HepG2 (cell line): ENCODE measurements at regions not wholly inside any gene's neighbourhood (a gene's known extent, or its start where the extent isn't known, plus 50 kb on each side); places are given as distances from the start of the nearest gene placed in this dataset.

ENCODE experiments used
- ATAC-seq: fragments of 200-7000 bp; cut with Tn5 transposase; 3 replicates; pipeline ENCODE4 v1.9.1; 2020; ENCODE audit warnings: mild to moderate bottlenecking, moderate library complexity
- BruUV-seq: library from RNA; stranded (reverse); fragments of 400-500 nt; replicated peaks from 2 replicates; lab custom pipeline; 2021; lab: Mats Ljungman, UMichigan
- CTCF ChIA-PET: fragments of 300-600 bp; formaldehyde crosslinking; extraction: SDS; loops from one replicate; lab custom pipeline; 2021; ENCODE audit warnings: low total read pairs, inconsistent platforms, low intra/inter-chr PET ratio; lab: Yijun Ruan, JAX
- POLR2A ChIA-PET: fragments of 350-600 bp; sonication (Branson Sonifier 250); formaldehyde crosslinking; loops from one replicate; lab custom pipeline; 2020; ENCODE audit warnings: antibody characterized with exemption, inconsistent platforms; lab: Yijun Ruan, JAX
- DNase-seq: peaks from one replicate; pipeline ENCODE4 v3.0.0-alpha.2; 2015; ENCODE audit warnings: low spot score
- FAIRE-seq: peaks from 3 replicates; lab custom pipeline; 2011; peaks lifted over from hg19 to GRCh38; lab: Jason Lieb, UNC
- H2AFZ ChIP-seq: one replicate; pipeline ENCODE4 v1.6.1; 2011; ENCODE audit warnings: low read length, inconsistent platforms
- H3K27ac ChIP-seq: fragments of 300-600 bp; 3 replicates; pipeline ENCODE4 v1.8.0; 2011; ENCODE audit warnings: mixed run types, mild to moderate bottlenecking, mixed read lengths, low read length, inconsistent platforms; ENCODE audit not compliant: insufficient read depth; ENCODE audit errors: extremely low read length
- H3K27me3 ChIP-seq, 2 experiments: fragments of 200-600 bp in 1 of 2; 2 replicates in 1 of 2; 3 replicates in 1 of 2; pipeline versions ENCODE4 v1.6.0 to v1.8.0; 2011; ENCODE audit warnings: low read length in 2 of 2, mild to moderate bottlenecking in 2 of 2, moderate library complexity in 2 of 2, inconsistent platforms in 1 of 2; ENCODE audit not compliant: insufficient read depth in 2 of 2, control insufficient read depth in 1 of 2
- H3K36me3 ChIP-seq, 2 experiments: fragments of 200-600 bp in 1 of 2; replicated peaks in 1 of 2; 2 replicates in 1 of 2; 3 replicates in 1 of 2; pipeline versions ENCODE4 v1.5.1 to v1.8.0; 2011; ENCODE audit warnings: low read length in 2 of 2, inconsistent platforms in 1 of 2; ENCODE audit not compliant: insufficient read depth in 2 of 2, control insufficient read depth in 1 of 2
- H3K4me1 ChIP-seq: 2 replicates; pipeline ENCODE4 v1.5.1; 2012; ENCODE audit warnings: low read length, inconsistent platforms; ENCODE audit not compliant: insufficient read depth
- H3K4me2 ChIP-seq: 2 replicates; pipeline ENCODE4 v1.6.0; 2011; ENCODE audit warnings: low read depth, low read length, inconsistent platforms
- H3K4me3 ChIP-seq, 3 experiments: fragments of 200-600 bp in 1 of 3; sonication (generic), shearing (Covaris generic) in 1 of 3; replicated peaks in 1 of 3; 2 replicates each; pipeline ENCODE4 v1.5.1; 2011 to 2016; ENCODE audit warnings: low read length in 3 of 3, inconsistent platforms in 2 of 3, low read depth in 2 of 3, mild to moderate bottlenecking in 2 of 3, control low read depth in 1 of 3, mixed read lengths in 1 of 3; ENCODE audit not compliant: insufficient read depth in 1 of 3
- H3K79me2 ChIP-seq: one replicate; pipeline ENCODE4 v1.6.1; 2011; ENCODE audit warnings: low read length, inconsistent platforms; ENCODE audit not compliant: insufficient read depth
- H3K9ac ChIP-seq: 2 replicates; pipeline ENCODE4 v1.6.0; 2011; ENCODE audit warnings: mild to moderate bottlenecking, low read depth, low read length, inconsistent platforms; ENCODE audit not compliant: insufficient read depth
- H3K9me3 ChIP-seq: 2 replicates; pipeline ENCODE4 v1.5.1; 2012; ENCODE audit warnings: mild to moderate bottlenecking, low read length
- H4K20me1 ChIP-seq: 2 replicates; pipeline ENCODE4 v1.6.0; 2011; ENCODE audit warnings: inconsistent platforms, mild to moderate bottlenecking, low read length, moderate library complexity; ENCODE audit not compliant: insufficient read depth
- BRCA1 ChIP-seq: sonication (generic); formaldehyde crosslinking; IDR thresholded peaks from 2 replicates; pipeline ENCODE4 v1.4.0; 2020; ENCODE audit warnings: missing genetic modification reagents
- EZH2 ChIP-seq: conservative IDR thresholded peaks from 2 replicates; pipeline ENCODE4 v1.6.1; 2012; ENCODE audit warnings: mild to moderate bottlenecking, low read depth, low read length, moderate library complexity
- FOXP1 ChIP-seq, 2 experiments: fragments of 450-650 bp in 1 of 2; IDR thresholded peaks; 2 replicates each; pipeline ENCODE4 v1.6.1; 2017 to 2018; ENCODE audit warnings: antibody characterized with exemption in 1 of 2
- MAFG ChIP-seq: sonication (generic); formaldehyde crosslinking; IDR thresholded peaks from 2 replicates; pipeline ENCODE4 v1.5.1; 2020; ENCODE audit warnings: mild to moderate bottlenecking, missing genetic modification reagents
- MEIS1 ChIP-seq: sonication (generic); formaldehyde crosslinking; IDR thresholded peaks from 2 replicates; pipeline ENCODE4 v1.9.0; 2021; ENCODE audit warnings: mild to moderate bottlenecking, missing genetic modification reagents, moderate library complexity, borderline replicate concordance
- PRMT3 ChIP-seq: sonication (generic); formaldehyde crosslinking; IDR thresholded peaks from 2 replicates; pipeline ENCODE4 v1.8.1; 2022; ENCODE audit warnings: low read depth, mild to moderate bottlenecking, moderate library complexity, missing genetic modification reagents, borderline replicate concordance
- SRF ChIP-seq: IDR thresholded peaks from 2 replicates; pipeline ENCODE4 v1.6.1; 2011; ENCODE audit warnings: mild to moderate bottlenecking, low read depth, low read length, moderate library complexity
- SRSF9 ChIP-seq: fragments of 200-400 bp; formaldehyde crosslinking; IDR thresholded peaks from 2 replicates; pipeline ENCODE4 v1.6.1; 2018; ENCODE audit warnings: borderline replicate concordance, mild to moderate bottlenecking, low read depth, low read length; ENCODE audit not compliant: insufficient read depth, poor library complexity, severe bottlenecking
- TEAD2 ChIP-seq: sonication (generic); formaldehyde crosslinking; IDR thresholded peaks from 2 replicates; pipeline ENCODE4 v1.9.0; 2021; ENCODE audit warnings: missing genetic modification reagents
- ZNF749 ChIP-seq: sonication (generic); formaldehyde crosslinking; IDR thresholded peaks from 2 replicates; pipeline ENCODE4 v1.8.0; 2022; ENCODE audit warnings: mild to moderate bottlenecking, missing genetic modification reagents, moderate library complexity, borderline replicate concordance
- WGBS: methylation state at CpG from one replicate; pipeline ENCODE4 v1.1.6; 2017; ENCODE audit warnings: low lambda C conversion rate; 5-methylcytosine and 5-hydroxymethylcytosine counted together
- in situ Hi-C: cut with HindIII; loops from 2 replicates; pipeline ENCODE4 v1.10.0; 2017; ENCODE audit warnings: low pct_unique_long_range_greater_than_20kb; ENCODE audit not compliant: extremely low pct_ligation_motif_present
- intact Hi-C: fragments of 100-400 bp; cut with micrococcal nuclease; formaldehyde crosslinking; loops from one replicate; pipeline ENCODE4 v1.10.0; 2022; ENCODE audit not compliant: unreplicated experiment
- TF ChIP-seq, protein P1 (sequence below), 2 experiments: IDR thresholded peaks; 2 replicates each; pipeline ENCODE4 v1.6.1; 2011 to 2012; ENCODE audit warnings: low read length in 2 of 2, borderline replicate concordance in 1 of 2, low read depth in 1 of 2, mild to moderate bottlenecking in 1 of 2, moderate library complexity in 1 of 2
- TF ChIP-seq, protein P2 (sequence below): sonication (generic); formaldehyde crosslinking; IDR thresholded peaks from 2 replicates; pipeline ENCODE4 v1.4.0; 2020; ENCODE audit warnings: missing genetic modification reagents
- TF ChIP-seq, protein P3 (sequence below): sonication (generic); formaldehyde crosslinking; IDR thresholded peaks from 2 replicates; pipeline ENCODE4 v1.8.0; 2022; ENCODE audit warnings: mild to moderate bottlenecking, missing genetic modification reagents, moderate library complexity

DNA sequence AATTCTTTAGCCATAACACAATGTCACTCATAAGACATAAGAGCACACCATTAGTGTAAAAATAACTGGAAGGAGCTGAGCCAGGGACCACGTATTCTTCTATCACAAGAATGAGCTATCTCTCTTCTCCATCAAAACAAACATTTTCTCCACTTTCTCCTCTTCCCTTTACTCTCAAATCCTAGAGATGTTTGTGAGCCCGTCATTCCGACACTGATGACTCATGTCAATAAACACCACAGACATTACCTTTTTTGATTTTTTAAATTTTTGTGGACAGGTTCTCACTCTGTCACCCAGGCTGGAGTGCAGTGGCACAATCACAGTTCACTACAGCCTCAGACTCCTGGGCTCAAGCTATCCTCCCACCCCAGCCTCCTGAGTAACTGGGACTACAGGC, 86.6 kb downstream of the MEX3B start (continued):
- TF ChIP-seq ZNF749 (CRISPR knock-in tag) (no peak), MEIS1 (CRISPR knock-in tag) (no peak)

DNA sequence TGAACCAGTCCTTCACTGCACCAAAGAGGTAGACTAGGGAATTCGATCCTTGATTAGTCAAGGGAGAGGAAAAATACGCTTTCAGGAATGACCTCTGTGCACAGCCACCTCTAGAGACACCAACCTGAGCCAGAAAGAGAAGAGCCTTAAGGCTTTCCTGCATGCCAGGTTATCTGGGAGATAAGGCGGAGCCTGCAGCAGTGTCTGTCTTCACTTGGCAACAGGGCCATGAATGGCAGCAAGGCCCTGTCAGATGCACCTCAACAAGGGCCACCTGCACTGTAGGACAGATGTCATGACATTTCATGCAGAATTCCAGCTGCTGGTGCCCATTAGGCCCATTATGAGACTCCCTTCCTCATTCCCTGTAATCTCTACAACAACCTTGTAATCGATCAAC, 88.1 kb downstream of the MEX3B start:
- CTCF ChIA-PET = no interaction called here
- DNase-seq = no peak
- POLR2A ChIA-PET = no interaction called here
- Histone ChIP-seq H3K9ac (no peak overlapping the region), H3K4me2 (no peak overlapping the region), H2AFZ (no peak overlapping the region), H3K27me3 (0 out of 5 replicates have a peak, but pooled peaks cover 0 to 3% of the 10 kb centered on the region in 2 experiments), H3K9me3 (no peaks in the 10 kb centered on the region), H3K4me1 (no peaks in the 10 kb centered on the region), H3K79me2 (no peaks in the 10 kb centered on the region), H4K20me1 (no peaks in the 10 kb centered on the region), H3K36me3 (no peaks in the 10 kb centered on the region), H3K27ac (no peak overlapping the region), H3K4me3 (no peak overlapping the region)
- in situ Hi-C loops (no loop called here), intact Hi-C loops (no loop called here)
- no TSS peak for BruUV-seq
- no peak for FAIRE-seq
- no peak for ATAC-seq
- 9% methylated on average over 3 of the region's 4 CpGs for WGBS
- TF ChIP-seq, protein P1, sequence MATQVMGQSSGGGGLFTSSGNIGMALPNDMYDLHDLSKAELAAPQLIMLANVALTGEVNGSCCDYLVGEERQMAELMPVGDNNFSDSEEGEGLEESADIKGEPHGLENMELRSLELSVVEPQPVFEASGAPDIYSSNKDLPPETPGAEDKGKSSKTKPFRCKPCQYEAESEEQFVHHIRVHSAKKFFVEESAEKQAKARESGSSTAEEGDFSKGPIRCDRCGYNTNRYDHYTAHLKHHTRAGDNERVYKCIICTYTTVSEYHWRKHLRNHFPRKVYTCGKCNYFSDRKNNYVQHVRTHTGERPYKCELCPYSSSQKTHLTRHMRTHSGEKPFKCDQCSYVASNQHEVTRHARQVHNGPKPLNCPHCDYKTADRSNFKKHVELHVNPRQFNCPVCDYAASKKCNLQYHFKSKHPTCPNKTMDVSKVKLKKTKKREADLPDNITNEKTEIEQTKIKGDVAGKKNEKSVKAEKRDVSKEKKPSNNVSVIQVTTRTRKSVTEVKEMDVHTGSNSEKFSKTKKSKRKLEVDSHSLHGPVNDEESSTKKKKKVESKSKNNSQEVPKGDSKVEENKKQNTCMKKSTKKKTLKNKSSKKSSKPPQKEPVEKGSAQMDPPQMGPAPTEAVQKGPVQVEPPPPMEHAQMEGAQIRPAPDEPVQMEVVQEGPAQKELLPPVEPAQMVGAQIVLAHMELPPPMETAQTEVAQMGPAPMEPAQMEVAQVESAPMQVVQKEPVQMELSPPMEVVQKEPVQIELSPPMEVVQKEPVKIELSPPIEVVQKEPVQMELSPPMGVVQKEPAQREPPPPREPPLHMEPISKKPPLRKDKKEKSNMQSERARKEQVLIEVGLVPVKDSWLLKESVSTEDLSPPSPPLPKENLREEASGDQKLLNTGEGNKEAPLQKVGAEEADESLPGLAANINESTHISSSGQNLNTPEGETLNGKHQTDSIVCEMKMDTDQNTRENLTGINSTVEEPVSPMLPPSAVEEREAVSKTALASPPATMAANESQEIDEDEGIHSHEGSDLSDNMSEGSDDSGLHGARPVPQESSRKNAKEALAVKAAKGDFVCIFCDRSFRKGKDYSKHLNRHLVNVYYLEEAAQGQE (IDR thresholded peaks at IDR 0.05; ENCODE audit: borderline replicate concordance in 1 of 2, low read depth in 1 of 2, low read length in 2 of 2) = no peak
- TF ChIP-seq PRMT3 (CRISPR knock-in tag) = no peak
- TF ChIP-seq SRSF9 = no peak
- no peak for TF ChIP-seq SRF
- TF ChIP-seq EZH2 = no peak
- no peak for TF ChIP-seq MAFG (CRISPR knock-in tag)
- TF ChIP-seq FOXP1 (IDR thresholded peaks at IDR 0.05) = no peak
- no peak for TF ChIP-seq FOXP1 (CRISPR knock-in tag; IDR thresholded peaks at IDR 0.05)
- TF ChIP-seq, protein P2, sequence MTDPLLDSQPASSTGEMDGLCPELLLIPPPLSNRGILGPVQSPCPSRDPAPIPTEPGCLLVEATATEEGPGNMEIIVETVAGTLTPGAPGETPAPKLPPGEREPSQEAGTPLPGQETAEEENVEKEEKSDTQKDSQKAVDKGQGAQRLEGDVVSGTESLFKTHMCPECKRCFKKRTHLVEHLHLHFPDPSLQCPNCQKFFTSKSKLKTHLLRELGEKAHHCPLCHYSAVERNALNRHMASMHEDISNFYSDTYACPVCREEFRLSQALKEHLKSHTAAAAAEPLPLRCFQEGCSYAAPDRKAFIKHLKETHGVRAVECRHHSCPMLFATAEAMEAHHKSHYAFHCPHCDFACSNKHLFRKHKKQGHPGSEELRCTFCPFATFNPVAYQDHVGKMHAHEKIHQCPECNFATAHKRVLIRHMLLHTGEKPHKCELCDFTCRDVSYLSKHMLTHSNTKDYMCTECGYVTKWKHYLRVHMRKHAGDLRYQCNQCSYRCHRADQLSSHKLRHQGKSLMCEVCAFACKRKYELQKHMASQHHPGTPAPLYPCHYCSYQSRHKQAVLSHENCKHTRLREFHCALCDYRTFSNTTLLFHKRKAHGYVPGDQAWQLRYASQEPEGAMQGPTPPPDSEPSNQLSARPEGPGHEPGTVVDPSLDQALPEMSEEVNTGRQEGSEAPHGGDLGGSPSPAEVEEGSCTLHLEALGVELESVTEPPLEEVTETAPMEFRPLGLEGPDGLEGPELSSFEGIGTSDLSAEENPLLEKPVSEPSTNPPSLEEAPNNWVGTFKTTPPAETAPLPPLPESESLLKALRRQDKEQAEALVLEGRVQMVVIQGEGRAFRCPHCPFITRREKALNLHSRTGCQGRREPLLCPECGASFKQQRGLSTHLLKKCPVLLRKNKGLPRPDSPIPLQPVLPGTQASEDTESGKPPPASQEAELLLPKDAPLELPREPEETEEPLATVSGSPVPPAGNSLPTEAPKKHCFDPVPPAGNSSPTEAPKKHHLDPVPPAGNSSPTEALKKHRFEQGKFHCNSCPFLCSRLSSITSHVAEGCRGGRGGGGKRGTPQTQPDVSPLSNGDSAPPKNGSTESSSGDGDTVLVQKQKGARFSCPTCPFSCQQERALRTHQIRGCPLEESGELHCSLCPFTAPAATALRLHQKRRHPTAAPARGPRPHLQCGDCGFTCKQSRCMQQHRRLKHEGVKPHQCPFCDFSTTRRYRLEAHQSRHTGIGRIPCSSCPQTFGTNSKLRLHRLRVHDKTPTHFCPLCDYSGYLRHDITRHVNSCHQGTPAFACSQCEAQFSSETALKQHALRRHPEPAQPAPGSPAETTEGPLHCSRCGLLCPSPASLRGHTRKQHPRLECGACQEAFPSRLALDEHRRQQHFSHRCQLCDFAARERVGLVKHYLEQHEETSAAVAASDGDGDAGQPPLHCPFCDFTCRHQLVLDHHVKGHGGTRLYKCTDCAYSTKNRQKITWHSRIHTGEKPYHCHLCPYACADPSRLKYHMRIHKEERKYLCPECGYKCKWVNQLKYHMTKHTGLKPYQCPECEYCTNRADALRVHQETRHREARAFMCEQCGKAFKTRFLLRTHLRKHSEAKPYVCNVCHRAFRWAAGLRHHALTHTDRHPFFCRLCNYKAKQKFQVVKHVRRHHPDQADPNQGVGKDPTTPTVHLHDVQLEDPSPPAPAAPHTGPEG (CRISPR knock-in tag) = no peak
- TF ChIP-seq, protein P3, sequence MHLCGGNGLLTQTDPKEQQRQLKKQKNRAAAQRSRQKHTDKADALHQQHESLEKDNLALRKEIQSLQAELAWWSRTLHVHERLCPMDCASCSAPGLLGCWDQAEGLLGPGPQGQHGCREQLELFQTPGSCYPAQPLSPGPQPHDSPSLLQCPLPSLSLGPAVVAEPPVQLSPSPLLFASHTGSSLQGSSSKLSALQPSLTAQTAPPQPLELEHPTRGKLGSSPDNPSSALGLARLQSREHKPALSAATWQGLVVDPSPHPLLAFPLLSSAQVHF (CRISPR knock-in tag) = no peak
- no peak for TF ChIP-seq BRCA1
- TF ChIP-seq TEAD2 (CRISPR knock-in tag) = no peak
